ENCODE measurements at regions not wholly inside any gene's neighbourhood (a gene's known extent, or its start where the extent isn't known, plus 50 kb on each side); places are given as distances from the start of the nearest gene placed in this dataset.

- H3K27ac Mint-ChIP-seq (ENCODE audit: unreplicated experiment) = no peak overlapping the region
- no peaks in the 10 kb centered on the region for H3K36me3 Mint-ChIP-seq (ENCODE audit: unreplicated experiment)
- H3K4me1 Mint-ChIP-seq (ENCODE audit: unreplicated experiment) = no peaks in the 10 kb centered on the region
- DNase-seq (ENCODE audit: extremely low spot score, unreplicated experiment) = no peak
- H3K4me3 Mint-ChIP-seq (ENCODE audit: unreplicated experiment) = no peak overlapping the region
- no peaks in the 10 kb centered on the region for H3K9me3 Mint-ChIP-seq (ENCODE audit: unreplicated experiment)
- H3K27me3 Mint-ChIP-seq (ENCODE audit: unreplicated experiment) = peaks cover 10% of the 10 kb centered on the region
- TF ChIP-seq CTCF (IDR thresholded peaks at IDR 0.05) = no peak
Measured at GRCh38 chr3:64809086-64809485, 121.3 kb upstream of the ADAMTS9 start.

- DNase-seq (ENCODE audit: extremely low spot score, unreplicated experiment) = no peak
- peaks cover 3% of the 10 kb centered on the region for H3K27me3 Mint-ChIP-seq (ENCODE audit: unreplicated experiment)
- no peaks in the 10 kb centered on the region for H3K9me3 Mint-ChIP-seq (ENCODE audit: unreplicated experiment)
- H3K36me3 Mint-ChIP-seq (ENCODE audit: unreplicated experiment) = no peaks in the 10 kb centered on the region
- H3K27ac Mint-ChIP-seq (ENCODE audit: unreplicated experiment) = no peak overlapping the region
- no peak overlapping the region for H3K4me3 Mint-ChIP-seq (ENCODE audit: unreplicated experiment)
- TF ChIP-seq CTCF (IDR thresholded peaks at IDR 0.05) = no peak
- H3K4me1 Mint-ChIP-seq (ENCODE audit: unreplicated experiment) = no peaks in the 10 kb centered on the region
Measured at GRCh38 chr3:64808061-64808460, 120.3 kb upstream of the ADAMTS9 start.

- TF ChIP-seq CTCF (IDR thresholded peaks at IDR 0.05) = no peak
- H3K36me3 Mint-ChIP-seq (ENCODE audit: unreplicated experiment) = no peaks in the 10 kb centered on the region
- no peaks in the 10 kb centered on the region for H3K9me3 Mint-ChIP-seq (ENCODE audit: unreplicated experiment)
- no peak overlapping the region for H3K27ac Mint-ChIP-seq (ENCODE audit: unreplicated experiment)
- H3K27me3 Mint-ChIP-seq (ENCODE audit: unreplicated experiment) = peaks cover 3% of the 10 kb centered on the region
- H3K4me3 Mint-ChIP-seq (ENCODE audit: unreplicated experiment) = no peak overlapping the region
- DNase-seq (ENCODE audit: extremely low spot score, unreplicated experiment) = no peak
- no peaks in the 10 kb centered on the region for H3K4me1 Mint-ChIP-seq (ENCODE audit: unreplicated experiment)
Measured at GRCh38 chr3:64806668-64807605, 119.1 kb upstream of the ADAMTS9 start.

- no peak overlapping the region for H3K4me3 Mint-ChIP-seq (ENCODE audit: unreplicated experiment)
- H3K4me1 Mint-ChIP-seq (ENCODE audit: unreplicated experiment) = no peaks in the 10 kb centered on the region
- H3K36me3 Mint-ChIP-seq (ENCODE audit: unreplicated experiment) = no peaks in the 10 kb centered on the region
- DNase-seq (ENCODE audit: extremely low spot score, unreplicated experiment) = no peak
- H3K27me3 Mint-ChIP-seq (ENCODE audit: unreplicated experiment) = peaks cover 3% of the 10 kb centered on the region
- H3K9me3 Mint-ChIP-seq (ENCODE audit: unreplicated experiment) = no peaks in the 10 kb centered on the region
- no peak for TF ChIP-seq CTCF (IDR thresholded peaks at IDR 0.05)
- no peak overlapping the region for H3K27ac Mint-ChIP-seq (ENCODE audit: unreplicated experiment)
Measured at GRCh38 chr3:64805978-64806377, 118.2 kb upstream of the ADAMTS9 start.

GRCh38 chr3:64805248-64805647 lies 117.4 kb upstream of the ADAMTS9 start:
- Mint-ChIP-seq H3K4me3 (ENCODE audit: unreplicated experiment) (no peak overlapping the region), H3K27me3 (ENCODE audit: unreplicated experiment) (peaks cover 3% of the 10 kb centered on the region), H3K27ac (ENCODE audit: unreplicated experiment) (no peak overlapping the region), H3K4me1 (ENCODE audit: unreplicated experiment) (no peaks in the 10 kb centered on the region), H3K9me3 (ENCODE audit: unreplicated experiment) (no peaks in the 10 kb centered on the region), H3K36me3 (ENCODE audit: unreplicated experiment) (no peaks in the 10 kb centered on the region)
- TF ChIP-seq CTCF (IDR thresholded peaks at IDR 0.05) = no peak
- no peak for DNase-seq (ENCODE audit: extremely low spot score, unreplicated experiment)

Measured in osteocyte (in vitro differentiated cells).